ENCODE measurements at regions not wholly inside any gene's neighbourhood (a gene's known extent, or its start where the extent isn't known, plus 50 kb on each side); places are given as distances from the start of the nearest gene placed in this dataset.

DNA sequence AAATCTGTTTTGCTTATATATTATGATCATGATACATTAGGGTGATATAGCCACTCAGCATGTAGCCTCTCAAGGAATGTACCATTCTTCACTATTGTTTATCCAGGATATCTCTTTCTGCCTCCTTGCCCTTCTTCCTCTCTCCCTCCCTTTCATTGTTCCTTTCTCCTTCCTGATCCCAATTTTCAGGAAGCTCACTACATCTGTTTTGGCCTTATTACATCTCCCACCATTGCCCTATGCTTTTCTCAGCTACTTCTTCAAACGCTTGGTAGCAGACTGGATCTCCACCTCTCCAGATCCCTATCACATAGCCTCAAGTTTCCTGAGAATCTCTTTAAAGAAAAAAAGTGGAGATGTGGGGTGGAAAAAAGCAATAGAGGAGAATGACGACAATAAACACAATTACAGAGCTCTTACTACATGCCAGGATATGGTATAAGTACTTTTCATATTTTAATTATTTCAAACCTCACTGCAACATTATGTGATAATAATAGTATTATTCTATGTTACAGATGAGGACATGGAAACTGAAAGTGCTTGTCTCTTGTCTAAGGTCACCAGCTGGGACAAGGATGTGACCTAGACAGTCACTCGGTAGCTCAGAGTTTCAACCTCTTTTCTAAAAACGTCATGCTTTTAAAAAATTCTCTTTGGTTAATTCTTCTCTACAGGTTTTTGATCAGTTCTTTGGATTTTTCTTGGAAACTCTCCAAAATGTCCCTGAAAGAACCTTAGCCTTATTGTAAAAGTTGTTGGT, 959.1 kb downstream of the CDH11 start:
- DNase-seq (ENCODE audit: low read depth), result no peak

DNA sequence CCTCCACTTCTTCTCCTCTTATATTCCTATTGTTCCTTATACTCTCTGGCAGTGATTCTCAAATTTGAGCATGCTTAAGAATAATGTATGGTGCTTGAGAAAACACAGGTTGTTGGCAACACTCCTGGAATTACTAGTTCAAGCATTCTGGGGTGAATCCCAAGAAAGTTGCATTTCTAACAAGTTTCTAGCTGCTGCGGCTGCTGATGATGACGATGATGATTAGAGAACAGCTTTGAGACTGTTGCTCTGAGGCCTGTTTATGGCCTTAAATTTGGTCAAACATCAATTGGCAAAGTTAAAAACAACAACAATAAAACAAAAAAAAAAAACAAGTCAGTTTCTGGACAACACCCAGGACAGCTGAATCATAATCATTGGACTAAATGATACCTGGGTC, 961.9 kb downstream of the CDH11 start:
- no peak for DNase-seq (ENCODE audit: low read depth)

DNA sequence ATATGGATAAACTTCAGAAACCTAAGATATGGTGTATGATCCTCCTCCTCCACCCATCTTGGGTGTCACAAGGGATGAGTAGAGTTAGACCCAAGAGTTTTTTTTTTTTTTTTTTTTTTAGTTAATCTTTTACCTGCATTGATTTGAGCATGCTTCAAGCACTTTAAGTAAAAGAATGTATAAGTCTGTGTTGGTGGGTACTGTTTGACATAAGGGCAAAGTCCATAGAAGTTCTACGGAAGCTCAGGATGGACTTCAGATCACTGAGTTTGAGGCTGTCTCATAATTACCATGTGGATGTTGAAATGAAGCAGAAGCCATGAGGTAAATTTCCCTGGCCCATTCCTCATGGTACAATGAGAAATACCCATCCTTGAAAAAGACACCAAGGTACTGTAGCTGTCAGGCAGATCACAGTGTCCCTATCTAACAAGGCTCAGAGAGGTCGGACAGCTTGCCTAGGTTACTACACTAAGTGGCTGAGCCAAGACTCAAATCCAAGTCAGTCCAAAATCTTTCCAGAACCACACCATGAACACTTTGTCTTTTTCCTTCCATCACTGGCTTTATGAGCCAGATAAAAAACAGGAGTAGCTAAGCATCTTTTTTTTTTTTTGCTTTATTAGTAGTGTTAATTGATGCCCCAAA, 962.8 kb downstream of the CDH11 start:
- DNase-seq (ENCODE audit: low read depth), result no peak

DNA sequence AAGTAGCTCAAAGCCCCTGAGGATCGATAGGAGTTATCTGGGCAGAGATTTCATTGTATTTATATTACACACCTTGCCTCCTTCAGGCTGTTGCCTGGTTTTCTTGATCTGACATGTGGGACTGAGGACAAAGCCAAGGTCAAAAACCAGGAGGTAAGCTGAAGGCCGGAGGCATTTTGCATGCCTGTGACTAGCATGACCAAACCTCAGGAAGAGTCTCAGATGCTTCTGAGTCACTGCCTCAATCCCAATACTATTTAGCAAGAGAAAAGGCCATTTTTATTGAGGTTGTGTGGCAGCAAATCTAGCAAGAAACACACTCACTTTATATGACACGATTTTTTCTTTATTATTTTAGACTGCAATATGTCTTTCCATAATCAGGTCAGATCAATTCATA, 968.1 kb downstream of the CDH11 start:
- peak; percentile 55 for DNase-seq (ENCODE audit: low read depth)

DNA sequence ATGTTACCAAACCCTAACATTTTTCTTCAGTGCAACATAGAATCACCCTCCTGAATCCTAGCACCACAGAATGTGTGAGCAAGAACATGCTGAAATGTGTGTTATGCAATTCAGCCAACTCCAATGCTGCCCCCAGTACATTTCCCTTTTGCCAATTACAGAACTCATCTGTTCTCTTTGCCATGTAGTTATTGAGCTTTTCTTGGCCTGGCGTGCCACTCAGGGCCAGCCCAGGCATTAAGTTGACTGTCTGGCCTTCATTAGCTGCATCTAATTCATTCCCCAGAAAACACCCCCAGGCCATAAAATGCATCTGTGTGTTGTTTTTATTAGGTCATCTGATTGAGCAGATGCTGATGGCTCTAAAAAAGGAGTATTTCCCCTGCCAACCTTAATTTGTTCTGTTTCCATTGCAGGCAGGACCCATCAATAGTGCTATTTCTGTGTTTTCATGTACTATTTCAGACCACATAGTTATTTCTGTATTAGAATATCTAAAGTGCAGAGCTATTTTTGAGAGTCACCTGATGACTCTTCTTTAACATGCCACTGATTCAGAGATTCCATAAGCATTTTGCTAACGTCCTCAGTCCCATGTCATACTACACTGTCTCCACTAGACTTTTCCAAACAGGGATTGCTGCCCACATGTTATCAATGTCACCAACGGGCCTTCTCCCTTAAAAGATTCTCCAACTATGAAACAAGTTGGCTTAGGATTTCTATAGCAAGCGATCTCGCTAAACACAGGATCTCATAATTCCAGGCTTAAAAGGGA, 969.7 kb downstream of the CDH11 start:
- peak; percentile 22 for DNase-seq (ENCODE audit: low read depth)

DNA sequence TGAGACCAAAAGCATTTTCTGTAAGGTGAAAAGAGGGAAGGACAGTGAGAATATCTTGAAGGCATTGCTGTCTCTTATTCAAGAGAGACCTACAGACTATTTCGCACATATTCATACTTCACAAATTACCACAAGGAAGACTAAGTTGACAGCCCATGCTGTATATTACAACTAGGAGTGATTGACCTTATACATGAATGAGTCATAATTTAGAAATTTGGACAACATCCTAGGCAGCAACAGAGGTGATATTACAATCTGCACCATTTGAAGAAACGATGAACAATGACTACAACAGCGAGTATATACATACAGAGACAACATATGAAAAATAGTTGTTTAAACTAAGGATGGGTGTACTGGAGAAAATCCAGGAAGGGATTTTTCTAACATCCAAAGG, 971.7 kb downstream of the CDH11 start:
- DNase-seq (ENCODE audit: low read depth), result peak; percentile 34

DNA sequence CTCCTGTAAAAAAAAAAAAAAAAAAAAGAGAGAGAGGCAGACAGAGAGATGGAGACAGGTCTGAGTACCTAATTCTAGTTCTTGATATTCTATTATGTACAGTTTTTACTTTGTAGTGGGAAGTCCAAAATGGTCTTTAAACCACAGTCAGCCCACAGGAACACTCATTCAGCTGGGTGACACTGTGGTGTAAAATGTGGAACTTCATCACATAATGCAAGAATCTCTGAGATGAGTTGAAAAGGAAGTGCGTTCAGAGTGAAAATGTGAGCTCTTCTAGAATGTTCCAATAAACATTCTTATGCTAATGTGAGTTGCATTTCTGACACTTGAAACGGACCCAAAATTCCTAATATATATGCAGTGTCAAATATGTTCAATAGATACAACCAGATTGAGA, 972.1 kb downstream of the CDH11 start:
- DNase-seq (ENCODE audit: low read depth), result no peak

DNA sequence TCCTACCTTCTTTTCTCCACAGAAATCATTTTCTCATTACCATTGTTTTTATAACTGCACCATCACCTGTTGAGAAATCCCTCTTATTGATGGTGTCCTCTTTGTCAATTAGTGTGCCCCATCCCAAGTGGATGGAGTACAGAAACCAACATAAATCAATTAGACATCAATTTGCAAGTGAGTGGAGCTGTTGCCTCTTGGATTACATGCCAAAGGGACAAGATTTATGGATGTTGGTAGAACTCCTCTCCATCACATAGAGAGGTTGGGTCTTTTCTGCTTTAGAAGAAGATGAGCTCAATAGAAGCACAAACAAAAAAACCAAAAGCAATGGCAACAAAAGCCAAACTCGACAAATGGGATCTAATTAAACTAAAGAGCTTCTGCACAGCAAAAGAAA, 973.5 kb downstream of the CDH11 start:
- no peak for DNase-seq (ENCODE audit: low read depth)

DNA sequence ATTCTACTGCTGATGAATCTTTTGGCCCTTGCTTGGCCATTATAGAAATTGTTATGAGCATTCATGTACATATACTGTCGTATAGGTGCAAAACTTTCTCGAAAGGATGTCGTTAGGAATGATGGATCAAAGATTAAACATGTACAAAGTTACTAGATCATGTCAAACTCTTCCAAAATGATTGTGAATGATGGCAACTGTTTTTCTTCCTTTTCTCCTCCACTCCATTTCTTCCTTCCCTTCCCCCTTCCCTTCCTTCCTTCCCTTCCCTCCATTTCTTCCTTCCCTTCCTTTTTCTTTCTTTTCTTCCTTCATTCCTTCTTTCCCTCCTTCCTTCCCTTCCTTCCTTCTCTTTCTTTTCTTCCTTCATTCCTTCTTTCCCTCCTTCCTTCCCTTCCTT, 973.9 kb downstream of the CDH11 start:
- no peak for DNase-seq (ENCODE audit: low read depth)

DNA sequence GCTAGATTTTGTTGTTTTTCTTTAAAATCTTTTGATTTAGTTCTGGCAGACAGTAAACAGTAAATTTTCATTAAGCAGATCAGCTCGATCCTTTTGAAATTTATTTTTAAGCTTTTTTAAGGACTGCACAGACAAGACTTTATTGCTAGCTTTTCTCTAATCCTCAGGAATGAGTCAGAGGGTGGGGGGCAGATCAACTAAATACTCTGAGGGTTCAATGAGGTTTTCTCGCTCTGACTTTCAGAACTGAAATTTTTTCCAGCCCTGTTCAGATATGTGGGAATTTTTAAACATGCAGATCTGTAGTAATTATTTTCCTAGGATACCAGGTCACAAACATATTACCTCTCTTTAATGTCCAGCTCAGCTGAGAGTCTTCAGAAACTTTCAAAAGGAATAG, 977.2 kb downstream of the CDH11 start:
- DNase-seq (ENCODE audit: low read depth), result peak; percentile 42

DNA sequence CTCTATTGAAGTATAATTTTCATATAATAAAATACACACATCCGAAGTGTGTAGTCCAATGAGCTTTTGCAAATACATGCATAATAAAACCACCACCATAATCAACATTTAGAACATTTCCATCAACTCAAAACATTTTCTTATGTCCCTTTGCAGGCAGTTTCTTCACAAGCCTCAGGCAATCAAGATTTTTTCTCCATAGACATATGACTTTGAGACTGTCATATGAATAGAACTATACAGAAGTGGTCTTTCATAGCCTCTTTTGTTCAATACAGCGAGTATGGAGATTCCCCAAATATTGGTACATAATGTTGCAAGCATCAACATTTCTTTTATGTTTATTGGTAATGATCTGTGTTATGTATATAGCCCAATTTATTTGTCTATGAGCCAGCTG, 983.2 kb downstream of the CDH11 start:
- DNase-seq (ENCODE audit: low read depth), result no peak

DNA sequence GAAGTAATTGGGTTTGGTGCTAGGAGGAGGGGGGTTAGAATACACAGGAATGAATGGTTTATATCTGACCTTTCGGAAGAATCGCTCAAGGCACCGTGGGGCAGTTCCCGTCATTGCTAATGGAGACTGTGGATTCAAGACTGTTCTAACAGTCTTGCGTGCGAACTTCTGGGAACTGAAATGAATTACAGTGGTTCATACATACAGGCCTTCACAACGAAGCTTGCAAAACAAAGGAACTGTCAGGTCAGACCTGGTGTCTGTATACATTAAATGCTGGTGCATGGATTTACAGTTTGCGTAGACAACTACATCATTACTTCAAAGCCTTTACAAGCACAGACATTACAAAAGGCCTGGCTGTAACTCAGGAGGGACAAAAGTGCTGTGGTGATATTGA, 983.9 kb downstream of the CDH11 start:
- no peak for DNase-seq (ENCODE audit: low read depth)

DNA sequence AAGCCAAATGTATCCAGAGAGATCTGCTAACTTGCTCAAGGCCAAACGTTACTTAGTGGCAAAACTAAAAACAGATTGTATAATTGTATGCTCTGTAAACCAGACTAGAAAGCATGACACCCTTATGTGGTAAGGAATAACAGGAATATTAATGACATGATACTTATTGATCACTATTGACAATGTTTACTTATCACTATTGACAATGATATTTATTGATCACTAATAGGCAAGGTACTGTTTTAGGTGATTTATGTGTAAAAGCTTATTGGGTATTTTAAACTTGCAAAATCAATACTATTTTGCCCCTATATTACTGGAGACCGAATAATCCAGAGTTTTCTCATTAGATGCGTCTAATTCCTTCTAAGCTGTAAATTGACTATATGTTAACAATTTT, 985.1 kb downstream of the CDH11 start:
- no peak for DNase-seq (ENCODE audit: low read depth)

DNA sequence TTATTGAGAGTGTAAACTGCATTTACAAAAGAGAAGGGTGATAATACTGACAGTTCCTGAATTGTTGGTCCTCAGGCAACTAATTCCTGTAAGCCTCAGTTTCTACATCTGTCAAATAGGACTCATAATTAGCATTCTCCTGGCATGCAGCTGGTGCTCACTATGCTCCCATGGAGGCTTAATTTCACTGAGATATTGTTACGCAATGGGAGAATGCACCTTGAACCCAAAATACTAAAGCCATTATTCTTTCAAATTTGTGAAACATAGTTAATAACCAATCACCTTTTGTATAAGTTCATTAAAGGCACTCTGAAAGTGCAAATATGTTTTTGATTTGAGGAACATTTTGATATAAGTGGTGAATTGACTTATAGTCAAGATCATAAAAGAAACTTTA, 985.5 kb downstream of the CDH11 start:
- no peak for DNase-seq (ENCODE audit: low read depth)

DNA sequence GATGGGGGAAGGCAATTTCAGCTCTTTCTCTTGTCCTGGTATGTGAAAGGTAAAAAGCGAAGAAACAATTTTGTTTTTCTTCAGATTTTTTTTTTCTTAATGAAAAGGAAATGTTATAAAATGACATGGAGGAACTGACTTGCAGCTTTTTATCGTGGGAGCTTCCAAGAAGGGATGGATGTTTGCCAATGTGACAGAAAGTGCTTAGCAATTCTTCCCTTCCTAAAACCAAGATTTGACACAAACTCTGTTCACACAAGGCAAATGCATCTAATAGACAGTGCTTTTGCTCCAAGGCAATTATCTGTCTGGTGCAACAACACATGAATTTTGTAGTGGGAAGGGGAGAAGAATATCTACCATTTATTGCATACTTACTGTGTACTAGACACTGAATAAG, 988.5 kb downstream of the CDH11 start:
- no peak for DNase-seq (ENCODE audit: low read depth)

DNA sequence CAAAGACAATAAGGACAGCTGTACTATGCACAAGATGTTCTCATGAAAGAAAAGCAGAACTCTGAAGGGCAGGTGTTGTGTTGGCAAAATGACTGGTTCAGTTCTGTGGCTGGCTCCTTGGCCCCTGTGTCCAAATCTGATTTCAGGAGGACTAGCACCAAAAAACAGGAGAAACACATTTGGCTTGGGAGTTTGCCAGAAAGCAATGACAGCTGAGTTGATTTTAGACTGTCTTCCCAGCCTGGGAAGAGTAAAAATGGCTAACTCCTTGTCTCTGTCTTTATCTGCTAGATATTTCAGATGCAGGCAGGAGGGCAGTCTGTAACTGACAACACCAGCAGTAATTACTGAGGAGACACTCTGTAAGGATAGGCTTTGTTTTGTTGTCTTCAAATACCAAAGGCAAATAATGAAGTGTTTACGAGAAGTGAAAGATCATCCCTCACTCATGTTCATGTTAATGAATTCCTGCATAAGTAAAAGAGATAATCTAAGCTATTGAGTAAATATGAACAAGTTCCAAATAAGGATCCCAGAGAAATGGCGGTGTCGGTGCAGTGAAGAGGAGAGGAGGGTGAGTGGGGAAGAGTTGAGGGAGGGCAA, 989.0 kb downstream of the CDH11 start:
- no peak for DNase-seq (ENCODE audit: low read depth)

DNA sequence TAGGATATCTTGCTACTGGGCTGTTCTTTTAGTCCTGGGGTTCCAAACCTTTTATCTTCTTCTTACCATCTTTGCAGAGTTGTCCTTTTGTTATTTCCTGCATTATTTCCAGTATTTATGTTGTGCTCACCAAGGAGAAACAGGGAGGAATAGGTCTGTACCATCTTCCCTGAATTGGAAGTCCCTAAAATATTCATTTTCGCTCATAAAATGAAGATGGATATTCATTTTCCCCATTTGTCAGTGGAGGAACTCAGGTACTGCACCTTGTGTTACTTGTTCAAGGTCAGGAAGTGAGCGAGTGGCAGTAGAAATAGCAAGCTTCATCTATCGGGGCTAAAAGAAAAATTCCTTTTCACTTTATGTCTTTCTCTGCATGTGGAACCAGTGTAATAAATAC, 989.7 kb downstream of the CDH11 start:
- DNase-seq (ENCODE audit: low read depth), result no peak

DNA sequence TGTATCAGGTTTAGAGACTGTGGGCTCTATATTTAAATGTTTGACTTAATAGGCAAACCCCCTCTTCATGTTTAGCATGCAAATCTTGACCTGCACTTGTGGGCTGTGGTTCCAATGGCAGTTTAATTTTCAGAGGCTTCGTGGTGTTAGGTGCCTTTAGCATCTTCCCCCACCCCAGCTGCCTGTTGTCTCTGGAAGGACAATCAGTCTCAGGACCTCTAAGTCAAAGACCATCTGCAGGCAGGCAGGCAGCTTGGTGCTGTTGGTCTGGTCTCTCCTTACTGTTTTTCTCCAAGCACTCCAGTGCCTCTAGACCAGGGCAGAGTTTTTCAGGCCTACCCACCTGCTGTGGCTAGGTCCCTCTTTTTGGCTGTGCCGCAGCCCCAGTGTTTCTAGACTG, 990.4 kb downstream of the CDH11 start:
- no peak for DNase-seq (ENCODE audit: low read depth)

DNA sequence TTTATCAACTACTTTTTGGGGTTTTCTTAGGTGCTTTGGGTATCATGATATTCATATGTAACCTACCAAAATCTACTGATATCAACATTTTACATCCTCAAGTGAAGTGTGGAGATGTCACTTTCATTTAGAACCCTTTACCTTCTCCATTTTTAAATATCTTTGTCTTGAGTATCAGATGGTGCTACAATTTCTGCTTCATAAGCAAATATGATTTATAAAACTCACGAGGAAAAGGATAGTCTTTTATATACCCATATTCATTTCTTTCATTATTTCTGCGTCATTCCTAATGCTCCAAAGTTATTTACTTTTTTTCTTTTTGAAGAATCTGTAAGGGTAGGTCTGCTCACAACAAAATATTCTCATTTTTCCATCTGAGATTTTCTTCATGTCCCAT, 991.7 kb downstream of the CDH11 start:
- DNase-seq (ENCODE audit: low read depth), result no peak

DNA sequence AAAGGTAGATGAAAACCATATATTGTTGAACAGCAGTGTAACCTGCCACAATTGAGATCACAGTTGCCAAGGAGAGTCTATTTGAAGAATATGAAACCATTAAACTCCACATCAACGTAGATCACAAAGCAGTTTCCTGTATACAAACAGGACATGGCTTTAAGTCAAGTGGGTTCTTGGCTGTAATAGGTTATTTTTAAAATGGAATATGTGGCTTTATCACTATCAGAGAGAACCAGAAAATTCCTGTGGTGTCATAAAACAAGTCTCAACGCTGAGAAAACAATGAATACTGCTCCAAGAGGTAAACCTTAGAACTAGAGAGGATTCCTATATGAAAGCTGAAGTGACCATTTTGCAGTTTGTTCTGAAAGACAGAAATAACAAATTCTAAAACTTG, 999.7 kb downstream of the CDH11 start:
- DNase-seq (ENCODE audit: low read depth), result no peak

DNA sequence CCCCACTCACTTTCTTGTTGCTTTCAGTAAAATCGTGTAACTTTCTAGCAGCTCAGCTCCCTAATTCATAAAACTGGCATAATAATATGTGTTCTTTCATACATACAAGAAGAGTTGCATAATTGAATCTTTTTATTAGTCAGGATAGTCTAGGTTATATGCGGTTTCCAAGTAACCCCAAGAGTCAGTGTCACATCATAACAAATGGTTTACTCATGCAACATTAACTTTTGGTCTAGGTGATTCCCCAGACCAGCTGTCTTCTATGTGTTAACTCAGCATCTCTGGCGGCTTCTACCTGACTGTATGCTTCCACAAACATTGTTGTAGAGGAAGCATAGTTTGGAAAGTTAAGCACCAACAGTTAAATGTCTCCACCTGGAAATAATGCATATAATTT, 1000.4 kb downstream of the CDH11 start:
- DNase-seq (ENCODE audit: low read depth), result peak; percentile 45

DNA sequence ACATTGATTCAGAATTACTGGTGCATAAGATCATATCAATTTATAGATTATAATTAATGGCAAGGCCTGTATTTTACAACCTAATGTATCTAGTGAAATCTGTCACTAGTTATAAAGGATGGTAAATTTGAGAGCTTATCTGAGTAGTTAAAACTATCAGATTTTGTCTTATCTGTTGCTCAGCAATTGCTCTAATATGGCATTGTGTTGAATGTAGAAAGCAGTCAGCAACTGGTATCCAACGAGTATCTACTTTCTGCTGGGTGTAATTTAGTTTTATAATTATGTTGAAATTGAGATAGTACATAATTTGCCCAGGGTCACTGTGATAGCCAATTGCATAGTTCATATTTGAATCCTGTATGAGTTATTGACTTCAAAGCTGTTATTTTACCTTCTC, 1005.7 kb downstream of the CDH11 start:
- no peak for DNase-seq (ENCODE audit: low read depth)

DNA sequence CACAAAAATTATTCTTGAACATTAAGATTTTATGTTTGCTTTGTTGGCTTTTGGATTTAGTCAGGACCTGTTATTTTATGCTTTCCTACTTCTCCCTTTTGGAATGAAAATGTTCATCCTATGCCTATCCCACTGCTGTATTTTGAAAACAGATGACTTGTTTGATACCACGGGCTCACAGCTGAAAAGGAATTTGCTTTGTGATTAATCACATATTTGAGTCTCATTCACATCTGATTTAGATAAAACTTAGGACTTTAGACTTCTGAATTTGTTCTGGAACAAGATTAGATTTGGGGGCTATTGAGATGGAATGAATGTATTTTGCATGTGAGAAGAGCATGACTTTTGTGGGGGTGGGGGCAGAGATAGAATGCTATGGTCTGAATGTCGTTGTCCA, 1012.6 kb downstream of the CDH11 start:
- DNase-seq (ENCODE audit: low read depth), result no peak

Measured in iris pigment epithelial cell (primary cell).